ENCODE measurements at regions not wholly inside any gene's neighbourhood (a gene's known extent, or its start where the extent isn't known, plus 50 kb on each side); places are given as distances from the start of the nearest gene placed in this dataset.
"Not testable (repeated sequence)": the region's sequence is repeated elsewhere in the genome, so short reads cannot be mapped to it uniquely, and the experiment has no call there.

- no peak for DNase-seq
Measured at GRCh38 chr6:71206089-71206488, 82.5 kb upstream of the OGFRL1 start.

- no peak for DNase-seq
Measured at GRCh38 chr6:71209206-71209605, 79.4 kb upstream of the OGFRL1 start.

- DNase-seq, result no peak
Measured at GRCh38 chr6:71209626-71210025, 79.0 kb upstream of the OGFRL1 start.

- no peak for DNase-seq
Measured at GRCh38 chr6:71211799-71212198, 76.8 kb upstream of the OGFRL1 start.

DNA sequence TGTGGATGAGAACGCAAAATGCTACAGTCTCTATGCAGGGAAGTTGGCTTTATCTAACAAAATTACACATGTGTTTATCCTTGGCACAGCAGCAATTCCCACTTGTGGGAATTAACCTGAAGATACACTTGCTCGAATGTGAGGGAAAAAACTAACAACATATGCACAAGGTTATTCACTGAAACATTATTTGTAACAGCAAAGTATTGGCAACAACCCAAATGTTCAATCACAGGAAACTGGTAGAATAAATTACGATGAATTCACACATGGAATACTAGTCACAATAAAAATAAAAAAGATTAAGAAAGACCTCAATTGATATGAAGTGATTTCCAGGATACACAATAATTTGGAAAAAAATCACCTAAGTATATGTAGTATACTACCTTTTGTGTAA, 68.1 kb upstream of the OGFRL1 start:
- DNase-seq, result no peak

- no peak for DNase-seq
Measured at GRCh38 chr6:71222671-71223070, 65.9 kb upstream of the OGFRL1 start.

- no peak for DNase-seq
Measured at GRCh38 chr6:71224011-71224410, 64.6 kb upstream of the OGFRL1 start.

- DNase-seq, result no peak
Measured at GRCh38 chr6:71226151-71226550, 62.5 kb upstream of the OGFRL1 start.

GRCh38 chr6:71228461-71229041, 60.1 kb upstream of the OGFRL1 start:
- DNase-seq, result no peak

GRCh38 chr6:71229477-71229876, 59.1 kb upstream of the OGFRL1 start:
- DNase-seq, result no peak

- not testable (repeated sequence) for DNase-seq
Measured at GRCh38 chr6:71232890-71233289, 55.7 kb upstream of the OGFRL1 start.

- DNase-seq, result no peak
Measured at GRCh38 chr6:71236926-71237434, 51.6 kb upstream of the OGFRL1 start.

- DNase-seq, result no peak
Measured at GRCh38 chr6:71238351-71238750, 50.3 kb upstream of the OGFRL1 start.

Data from NCI-H187 treated with DMSO at 0.1 percent for 48 hours (cell line).